HG03565 (cell line): ENCODE measurements at regions not wholly inside any gene's neighbourhood (a gene's known extent, or its start where the extent isn't known, plus 50 kb on each side); places are given as distances from the start of the nearest gene placed in this dataset.
"Not testable (repeated sequence)": the region's sequence is repeated elsewhere in the genome, so short reads cannot be mapped to it uniquely, and the experiment has no call there.

Source experiments
- ATAC-seq: cut with Tn5 transposase; IDR thresholded peaks from one replicate; pipeline ENCODE4 v1.9.1; 2021; ENCODE audit warnings: mild to moderate bottlenecking, moderate library complexity; ENCODE audit not compliant: unreplicated experiment

GRCh38 chrX:26631385-26631784, 415.4 kb downstream of the MAGEB5 start:
- no peak for ATAC-seq

- ATAC-seq, result no peak
These were observed 398.0 kb downstream of the MAGEB5 start for GRCh38 chrX:26613956-26614355.

GRCh38 chrX:26606971-26607370, 391.0 kb downstream of the MAGEB5 start:
- no peak for ATAC-seq

- no peak for ATAC-seq
These were observed 382.0 kb downstream of the MAGEB5 start for GRCh38 chrX:26597981-26598380.

- ATAC-seq, result no peak
These were observed 374.9 kb downstream of the MAGEB5 start for GRCh38 chrX:26590849-26591248.

GRCh38 chrX:26586570-26586969, 370.6 kb downstream of the MAGEB5 start:
- no peak for ATAC-seq

- ATAC-seq, result no peak
These were observed 365.1 kb downstream of the MAGEB5 start for GRCh38 chrX:26581091-26581490.

GRCh38 chrX:26580021-26580420, 364.1 kb downstream of the MAGEB5 start:
- no peak for ATAC-seq

- no peak for ATAC-seq
These were observed 358.3 kb downstream of the MAGEB5 start for GRCh38 chrX:26574234-26574633.

GRCh38 chrX:26562156-26562555, 346.2 kb downstream of the MAGEB5 start:
- no peak for ATAC-seq

- ATAC-seq, result no peak
These were observed 343.9 kb downstream of the MAGEB5 start for GRCh38 chrX:26559855-26560254.

GRCh38 chrX:26558719-26559386, 342.9 kb downstream of the MAGEB5 start:
- ATAC-seq, result no peak

- no peak for ATAC-seq
These were observed 341.8 kb downstream of the MAGEB5 start for GRCh38 chrX:26557691-26558321.

- ATAC-seq, result not testable (repeated sequence)
These were observed 309.8 kb downstream of the MAGEB5 start for GRCh38 chrX:26525768-26526167.

GRCh38 chrX:26522501-26522900, 306.5 kb downstream of the MAGEB5 start:
- no peak for ATAC-seq

GRCh38 chrX:26511589-26512363, 295.8 kb downstream of the MAGEB5 start:
- no peak for ATAC-seq

GRCh38 chrX:26470941-26471340, 255.0 kb downstream of the MAGEB5 start:
- ATAC-seq, result no peak

GRCh38 chrX:26466387-26466786, 250.4 kb downstream of the MAGEB5 start:
- ATAC-seq, result no peak

- ATAC-seq, result no peak
These were observed 229.3 kb downstream of the MAGEB5 start for GRCh38 chrX:26445288-26445687.

GRCh38 chrX:26444417-26444816, 228.4 kb downstream of the MAGEB5 start:
- ATAC-seq, result not testable (repeated sequence)

- ATAC-seq, result no peak
These were observed 226.4 kb downstream of the MAGEB5 start for GRCh38 chrX:26442340-26442739.

GRCh38 chrX:26414534-26414933, 198.6 kb downstream of the MAGEB5 start:
- ATAC-seq, result no peak
